HL-60 (cell line): ENCODE measurements at regions not wholly inside any gene's neighbourhood (a gene's known extent, or its start where the extent isn't known, plus 50 kb on each side); places are given as distances from the start of the nearest gene placed in this dataset.

Source experiments
- DNase-seq, 2 experiments: peaks; one replicate each; pipeline ENCODE4 v3.0.0-alpha.2; 2010 to 2020; ENCODE audit warnings: low read depth in 1 of 2, low spot score in 1 of 2
- H3K27ac ChIP-seq: fragments of 250-450 bp; sonication (Bioruptor Pico); replicated peaks from 2 replicates; pipeline ENCODE4 v1.5.1; 2020; ENCODE audit warnings: mild to moderate bottlenecking, moderate library complexity
- H3K27me3 ChIP-seq: fragments of 250-450 bp; sonication (Bioruptor Pico); 2 replicates; pipeline ENCODE4 v1.5.1; 2021; ENCODE audit warnings: mild to moderate bottlenecking, moderate library complexity; ENCODE audit not compliant: insufficient read depth, poor library complexity, severe bottlenecking
- H3K4me3 ChIP-seq: replicated peaks from 2 replicates; pipeline ENCODE4 v1.5.1; 2011; ENCODE audit warnings: mild to moderate bottlenecking, control low read depth, low read length; ENCODE audit not compliant: insufficient read depth
- GABPA ChIP-seq: IDR thresholded peaks from 2 replicates; pipeline ENCODE4 v1.6.1; 2012; ENCODE audit warnings: low read depth
- POLR2AphosphoS5 ChIP-seq: IDR thresholded peaks from 2 replicates; pipeline ENCODE4 v1.6.1; 2012; ENCODE audit warnings: low read depth
- SPI1 ChIP-seq: IDR thresholded peaks from 2 replicates; pipeline ENCODE4 v1.6.1; 2012; ENCODE audit warnings: low read depth, mild to moderate bottlenecking, borderline replicate concordance
- TF ChIP-seq, protein P1 (sequence below): IDR thresholded peaks from one replicate; pipeline ENCODE4 v1.5.1; 2011; ENCODE audit warnings: low read length, control low read depth, inconsistent platforms; ENCODE audit not compliant: insufficient read depth
- TF ChIP-seq, protein P2 (sequence below): IDR thresholded peaks from 2 replicates; pipeline ENCODE4 v1.6.1; 2012; ENCODE audit warnings: low read depth; ENCODE audit not compliant: insufficient replicate concordance

DNA sequence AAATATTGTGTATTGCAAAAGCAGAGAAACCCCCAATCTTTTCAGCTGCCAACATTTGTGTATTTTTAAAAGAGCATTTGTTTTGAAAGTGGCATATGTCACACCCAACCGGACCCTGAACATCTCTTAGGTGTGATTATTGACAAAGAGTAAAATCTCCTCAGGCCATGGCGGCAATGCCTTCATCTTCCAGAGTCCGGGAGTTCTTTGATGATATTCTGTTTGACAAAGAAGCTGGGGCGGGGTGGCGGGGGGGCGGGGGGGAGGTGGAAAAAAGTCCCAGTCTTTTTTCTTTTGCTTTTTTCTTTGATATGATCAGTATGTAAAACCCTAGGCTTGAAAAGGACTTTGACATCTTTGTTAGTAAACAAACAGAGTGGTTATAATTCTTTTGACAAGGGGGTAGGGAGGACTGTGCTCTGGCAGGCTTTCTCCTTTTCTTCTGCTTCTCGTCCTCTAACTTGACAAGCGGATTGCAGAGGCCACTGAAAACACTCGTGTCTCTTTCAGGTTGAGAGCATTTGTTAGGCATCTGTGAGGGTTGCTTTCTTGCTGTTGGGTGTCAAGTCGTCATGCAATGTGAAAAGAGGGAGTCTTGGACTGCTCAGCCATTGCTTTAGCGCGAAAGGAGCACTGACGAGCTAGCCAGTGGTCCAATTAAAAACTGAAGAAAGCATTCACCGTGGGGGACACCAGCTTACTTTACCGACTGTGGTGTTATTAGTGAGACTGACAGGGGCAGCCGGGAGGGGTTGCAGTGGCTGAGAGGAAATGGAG is 243.2 kb downstream of the NSUN3 start:
- no peak overlapping the region for H3K4me3 ChIP-seq
- DNase-seq: no peak
- H3K27me3 ChIP-seq: no peaks in the 10 kb centered on the region
- no peak for TF ChIP-seq SPI1
- no peak for TF ChIP-seq GABPA
- TF ChIP-seq, protein P1, sequence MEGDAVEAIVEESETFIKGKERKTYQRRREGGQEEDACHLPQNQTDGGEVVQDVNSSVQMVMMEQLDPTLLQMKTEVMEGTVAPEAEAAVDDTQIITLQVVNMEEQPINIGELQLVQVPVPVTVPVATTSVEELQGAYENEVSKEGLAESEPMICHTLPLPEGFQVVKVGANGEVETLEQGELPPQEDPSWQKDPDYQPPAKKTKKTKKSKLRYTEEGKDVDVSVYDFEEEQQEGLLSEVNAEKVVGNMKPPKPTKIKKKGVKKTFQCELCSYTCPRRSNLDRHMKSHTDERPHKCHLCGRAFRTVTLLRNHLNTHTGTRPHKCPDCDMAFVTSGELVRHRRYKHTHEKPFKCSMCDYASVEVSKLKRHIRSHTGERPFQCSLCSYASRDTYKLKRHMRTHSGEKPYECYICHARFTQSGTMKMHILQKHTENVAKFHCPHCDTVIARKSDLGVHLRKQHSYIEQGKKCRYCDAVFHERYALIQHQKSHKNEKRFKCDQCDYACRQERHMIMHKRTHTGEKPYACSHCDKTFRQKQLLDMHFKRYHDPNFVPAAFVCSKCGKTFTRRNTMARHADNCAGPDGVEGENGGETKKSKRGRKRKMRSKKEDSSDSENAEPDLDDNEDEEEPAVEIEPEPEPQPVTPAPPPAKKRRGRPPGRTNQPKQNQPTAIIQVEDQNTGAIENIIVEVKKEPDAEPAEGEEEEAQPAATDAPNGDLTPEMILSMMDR: no peak
- TF ChIP-seq, protein P2, sequence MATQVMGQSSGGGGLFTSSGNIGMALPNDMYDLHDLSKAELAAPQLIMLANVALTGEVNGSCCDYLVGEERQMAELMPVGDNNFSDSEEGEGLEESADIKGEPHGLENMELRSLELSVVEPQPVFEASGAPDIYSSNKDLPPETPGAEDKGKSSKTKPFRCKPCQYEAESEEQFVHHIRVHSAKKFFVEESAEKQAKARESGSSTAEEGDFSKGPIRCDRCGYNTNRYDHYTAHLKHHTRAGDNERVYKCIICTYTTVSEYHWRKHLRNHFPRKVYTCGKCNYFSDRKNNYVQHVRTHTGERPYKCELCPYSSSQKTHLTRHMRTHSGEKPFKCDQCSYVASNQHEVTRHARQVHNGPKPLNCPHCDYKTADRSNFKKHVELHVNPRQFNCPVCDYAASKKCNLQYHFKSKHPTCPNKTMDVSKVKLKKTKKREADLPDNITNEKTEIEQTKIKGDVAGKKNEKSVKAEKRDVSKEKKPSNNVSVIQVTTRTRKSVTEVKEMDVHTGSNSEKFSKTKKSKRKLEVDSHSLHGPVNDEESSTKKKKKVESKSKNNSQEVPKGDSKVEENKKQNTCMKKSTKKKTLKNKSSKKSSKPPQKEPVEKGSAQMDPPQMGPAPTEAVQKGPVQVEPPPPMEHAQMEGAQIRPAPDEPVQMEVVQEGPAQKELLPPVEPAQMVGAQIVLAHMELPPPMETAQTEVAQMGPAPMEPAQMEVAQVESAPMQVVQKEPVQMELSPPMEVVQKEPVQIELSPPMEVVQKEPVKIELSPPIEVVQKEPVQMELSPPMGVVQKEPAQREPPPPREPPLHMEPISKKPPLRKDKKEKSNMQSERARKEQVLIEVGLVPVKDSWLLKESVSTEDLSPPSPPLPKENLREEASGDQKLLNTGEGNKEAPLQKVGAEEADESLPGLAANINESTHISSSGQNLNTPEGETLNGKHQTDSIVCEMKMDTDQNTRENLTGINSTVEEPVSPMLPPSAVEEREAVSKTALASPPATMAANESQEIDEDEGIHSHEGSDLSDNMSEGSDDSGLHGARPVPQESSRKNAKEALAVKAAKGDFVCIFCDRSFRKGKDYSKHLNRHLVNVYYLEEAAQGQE: no peak
- no peak for TF ChIP-seq POLR2AphosphoS5
- H3K27ac ChIP-seq: no peak overlapping the region

DNA sequence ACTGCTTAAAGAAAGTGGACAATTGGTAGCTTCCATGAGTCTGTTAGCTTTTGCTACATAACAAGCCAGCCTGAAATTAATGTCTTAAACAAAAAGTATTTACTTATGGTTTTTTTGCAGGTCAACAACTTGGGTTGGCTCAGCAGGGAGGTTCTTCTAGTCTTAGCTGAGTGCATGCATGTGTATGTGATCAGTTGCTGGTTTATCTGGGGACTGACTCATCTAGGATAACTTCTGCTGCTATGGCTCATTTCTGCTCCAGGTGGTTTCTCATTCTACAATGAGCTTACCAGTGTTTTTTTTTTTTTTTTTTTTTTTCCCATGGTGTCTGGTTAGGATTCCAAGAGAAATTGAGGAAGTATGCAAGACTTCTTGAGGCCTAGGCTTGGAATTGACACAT is 244.7 kb downstream of the NSUN3 start:
- H3K27ac ChIP-seq: no peak overlapping the region
- H3K4me3 ChIP-seq: no peak overlapping the region
- DNase-seq: no peak
- TF ChIP-seq, protein P1: no peak
- TF ChIP-seq GABPA: no peak
- TF ChIP-seq SPI1: no peak
- TF ChIP-seq, protein P2: no peak
- no peak for TF ChIP-seq POLR2AphosphoS5
- no peaks in the 10 kb centered on the region for H3K27me3 ChIP-seq

DNA sequence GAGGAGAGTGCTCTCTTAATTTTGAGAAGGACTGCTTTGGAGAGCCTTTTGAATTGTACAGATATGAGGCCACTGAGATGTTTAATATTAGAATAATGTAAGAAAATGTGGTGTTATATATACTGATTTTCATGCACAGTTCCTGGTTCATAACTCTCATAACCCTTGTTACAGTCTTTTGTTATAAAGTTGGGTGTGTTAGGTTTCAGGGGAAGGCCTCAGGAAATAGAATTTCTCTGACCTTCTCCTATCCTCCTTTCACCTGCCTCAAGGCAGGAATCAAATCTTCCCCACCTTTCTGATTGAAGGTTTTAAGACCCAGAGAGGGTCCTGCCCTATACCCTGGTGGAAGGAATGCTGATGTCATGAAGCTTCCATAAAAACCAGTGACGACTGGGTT is 245.9 kb downstream of the NSUN3 start:
- no peak for DNase-seq
- Histone ChIP-seq H3K4me3 (no peak overlapping the region), H3K27me3 (no peaks in the 10 kb centered on the region), H3K27ac (no peak overlapping the region)
- TF ChIP-seq GABPA (no peak), SPI1 (no peak)
- TF ChIP-seq, protein P2: no peak
- TF ChIP-seq, protein P1: no peak
